ENCODE measurements at regions not wholly inside any gene's neighbourhood (a gene's known extent, or its start where the extent isn't known, plus 50 kb on each side); places are given as distances from the start of the nearest gene placed in this dataset.

- TF ChIP-seq GATA2 (IDR thresholded peaks at IDR 0.05; ENCODE audit: low read depth, low read length), result no peak
- no peak for TF ChIP-seq GATA3 (IDR thresholded peaks at IDR 0.05; ENCODE audit: low read depth, low read length)
Measured at GRCh38 chr2:83879127-83879526, 580.0 kb downstream of the SUCLG1 start.

Measured in SH-SY5Y (cell line).